Heart left ventricle (tissue), 13 donors: ENCODE measurements at regions not wholly inside any gene's neighbourhood (a gene's known extent, or its start where the extent isn't known, plus 50 kb on each side); places are given as distances from the start of the nearest gene placed in this dataset.

ENCODE experiments used
- POLR2A ChIP-seq, 2 donors: fragments of 450-650 bp; IDR thresholded peaks; one replicate each; pipeline ENCODE4 v1.6.1; 2017; ENCODE audit warnings: antibody characterized with exemption in 2 of 2, mild to moderate bottlenecking in 2 of 2, moderate library complexity in 2 of 2
- TF ChIP-seq, protein P1 (sequence below), 12 donors: fragments of 200-600 bp; sonication (generic) in 4 of 12; IDR thresholded peaks; one replicate each; pipeline versions ENCODE4 v1.5.0 to v1.8.0; 2018 to 2022; ENCODE audit warnings: antibody characterized with exemption in 12 of 12, mild to moderate bottlenecking in 5 of 12
- donor health status: ischemic (EF 13 %, LVEDD 7.1; RV severe dilation, severe dysfunction).
- donor health status: DM: no; HTN: yes; CAD: no.
- donor health status: DM: no; HTN: no; CAD: no.
- donor health status: ischemic (EF 25% LVEDD 6.9; RV normal size, moderate dysfunction).
- donor health status: ischemic (EF 25% LVEDD 5.7; RV mildly dilated, moderate dysfunction).
- donor health status: ischemic (EF 35%, LVEDD 5.7; RV mildly dilated, moderate dysfunction).
- donor health status: nonischemic (EF 11% LVEDD 7.7; RV severe dilation, severe dysfunction).
- donor health status: DM: yes; HTN: yes; CAD: no.
- donor health status: PGD.
- donor health status: ischemic (EF 29% LVEDD 5.4; RV normal size, mild dysfunction).
- donor health status: nonischemic (EF 23%, LVEDD 6.1; RV moderate dilation, normal function).

DNA sequence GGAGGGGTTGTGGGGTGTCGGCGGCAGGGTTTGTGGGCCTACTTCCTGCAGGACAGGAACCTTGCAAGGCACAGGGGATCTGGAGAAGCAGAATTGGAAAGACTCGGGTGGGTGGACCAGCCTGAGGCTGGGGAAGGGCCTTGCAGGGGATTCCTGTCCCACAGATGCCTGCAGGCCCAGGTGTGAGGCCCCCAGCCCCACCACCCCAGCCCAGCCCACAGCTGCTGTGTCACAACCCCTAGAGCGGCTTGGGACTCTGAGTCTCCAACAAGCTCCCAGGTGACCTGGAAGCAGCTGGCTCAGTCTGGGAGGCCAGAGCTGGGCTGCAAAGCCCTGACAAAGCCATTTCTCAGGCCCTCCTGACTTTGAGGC lies 93.1 kb downstream of the ZFP36L2 start:
- TF ChIP-seq, protein P1, sequence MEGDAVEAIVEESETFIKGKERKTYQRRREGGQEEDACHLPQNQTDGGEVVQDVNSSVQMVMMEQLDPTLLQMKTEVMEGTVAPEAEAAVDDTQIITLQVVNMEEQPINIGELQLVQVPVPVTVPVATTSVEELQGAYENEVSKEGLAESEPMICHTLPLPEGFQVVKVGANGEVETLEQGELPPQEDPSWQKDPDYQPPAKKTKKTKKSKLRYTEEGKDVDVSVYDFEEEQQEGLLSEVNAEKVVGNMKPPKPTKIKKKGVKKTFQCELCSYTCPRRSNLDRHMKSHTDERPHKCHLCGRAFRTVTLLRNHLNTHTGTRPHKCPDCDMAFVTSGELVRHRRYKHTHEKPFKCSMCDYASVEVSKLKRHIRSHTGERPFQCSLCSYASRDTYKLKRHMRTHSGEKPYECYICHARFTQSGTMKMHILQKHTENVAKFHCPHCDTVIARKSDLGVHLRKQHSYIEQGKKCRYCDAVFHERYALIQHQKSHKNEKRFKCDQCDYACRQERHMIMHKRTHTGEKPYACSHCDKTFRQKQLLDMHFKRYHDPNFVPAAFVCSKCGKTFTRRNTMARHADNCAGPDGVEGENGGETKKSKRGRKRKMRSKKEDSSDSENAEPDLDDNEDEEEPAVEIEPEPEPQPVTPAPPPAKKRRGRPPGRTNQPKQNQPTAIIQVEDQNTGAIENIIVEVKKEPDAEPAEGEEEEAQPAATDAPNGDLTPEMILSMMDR (IDR thresholded peaks at IDR 0.05), result no peak
- TF ChIP-seq POLR2A (IDR thresholded peaks at IDR 0.05), result no peak
